IMR-90 (cell line): ENCODE measurements at regions not wholly inside any gene's neighbourhood (a gene's known extent, or its start where the extent isn't known, plus 50 kb on each side); places are given as distances from the start of the nearest gene placed in this dataset.
A peak's percentile ranks its signal among the peaks of the same experiment; 100 is the strongest.

Source experiments
- ATAC-seq: fragments of 200-7000 bp; cut with Tn5 transposase; 2 replicates; pipeline ENCODE4 v1.9.1; 2020; ENCODE audit warnings: low read depth, mild to moderate bottlenecking, moderate library complexity
- BruUV-seq: library from RNA; stranded (reverse); fragments of 400-500 nt; replicated peaks from 2 replicates; lab custom pipeline; 2021; lab: Mats Ljungman, UMichigan
- CTCF ChIA-PET: fragments of 300-600 bp; formaldehyde crosslinking; extraction: SDS; loops from one replicate; lab custom pipeline; 2021; ENCODE audit warnings: antibody characterized with exemption; lab: Yijun Ruan, JAX
- POLR2A ChIA-PET: fragments of 300-600 bp; sonication (Branson Sonifier 250); formaldehyde crosslinking; loops from one replicate; lab custom pipeline; 2022; ENCODE audit warnings: antibody characterized with exemption; ENCODE audit not compliant: unreplicated experiment; lab: Charles Lee
- DNase-seq: peaks from one replicate; pipeline ENCODE4 v3.0.0; 2013
- H2AFZ ChIP-seq: replicated peaks from 2 replicates; pipeline ENCODE3; 2013; ENCODE audit warnings: low read length, mild to moderate bottlenecking; ENCODE audit not compliant: poor library complexity
- H2AK5ac ChIP-seq: 2 replicates; pipeline ENCODE4 v1.6.1; 2013; ENCODE audit warnings: low read depth, low read length, inconsistent platforms
- H2AK9ac ChIP-seq: replicated peaks from 2 replicates; pipeline ENCODE3; 2013; ENCODE audit warnings: mild to moderate bottlenecking, low read depth, low read length, moderate library complexity; ENCODE audit not compliant: poor library complexity
- H2BK120ac ChIP-seq: 2 replicates; pipeline ENCODE4 v1.6.1; 2013; ENCODE audit warnings: low read depth, low read length, inconsistent platforms
- H2BK15ac ChIP-seq: 3 replicates; pipeline ENCODE4 v1.6.1; 2013; ENCODE audit warnings: low read depth, low read length, inconsistent platforms
- H2BK20ac ChIP-seq: 2 replicates; pipeline ENCODE4 v1.6.1; 2013; ENCODE audit warnings: low read depth, mild to moderate bottlenecking, inconsistent platforms, low read length, moderate library complexity
- H2BK5ac ChIP-seq: 2 replicates; pipeline ENCODE4 v1.6.1; 2013; ENCODE audit warnings: mild to moderate bottlenecking, low read depth, low read length, inconsistent platforms; ENCODE audit not compliant: poor library complexity, severe bottlenecking
- H3K14ac ChIP-seq: replicated peaks from 2 replicates; pipeline ENCODE4 v1.6.1; 2013; ENCODE audit warnings: low read depth, low read length, inconsistent platforms
- H3K18ac ChIP-seq: 2 replicates; pipeline ENCODE4 v1.6.1; 2013; ENCODE audit warnings: low read depth, low read length, control low read depth
- H3K23ac ChIP-seq: 2 replicates; pipeline ENCODE4 v1.6.1; 2013; ENCODE audit warnings: low read depth, low read length, inconsistent platforms
- H3K27ac ChIP-seq: 2 replicates; pipeline ENCODE4 v1.5.1; 2013; ENCODE audit warnings: mild to moderate bottlenecking, control low read depth, low read length; ENCODE audit not compliant: insufficient read depth
- H3K27me3 ChIP-seq: 2 replicates; pipeline ENCODE4 v1.6.1; 2013; ENCODE audit warnings: low read length; ENCODE audit not compliant: control insufficient read depth, insufficient read depth
- H3K36me3 ChIP-seq: 2 replicates; pipeline ENCODE4 v1.6.1; 2013; ENCODE audit warnings: low read length, mixed read lengths; ENCODE audit not compliant: control insufficient read depth, insufficient read depth
- H3K4ac ChIP-seq: 2 replicates; pipeline ENCODE4 v1.6.1; 2013; ENCODE audit warnings: low read depth, low read length, inconsistent platforms
- H3K4me1 ChIP-seq: 2 replicates; pipeline ENCODE4 v1.6.1; 2013; ENCODE audit warnings: low read length, mixed read lengths; ENCODE audit not compliant: control insufficient read depth, insufficient read depth
- H3K4me2 ChIP-seq: 2 replicates; pipeline ENCODE4 v1.6.1; 2013; ENCODE audit warnings: low read depth, mild to moderate bottlenecking, control low read depth, low read length, moderate library complexity
- H3K4me3 ChIP-seq: 2 replicates; pipeline ENCODE4 v1.5.1; 2013; ENCODE audit warnings: low read depth, mild to moderate bottlenecking, control low read depth, low read length, moderate library complexity; ENCODE audit not compliant: insufficient read depth
- H3K56ac ChIP-seq: 2 replicates; pipeline ENCODE4 v1.6.1; 2013; ENCODE audit warnings: low read length, inconsistent platforms; ENCODE audit not compliant: insufficient read depth; ENCODE audit errors: extremely low read depth
- H3K79me1 ChIP-seq, 2 experiments: 2 replicates each; pipeline ENCODE4 v1.6.1; 2013; ENCODE audit warnings: low read length in 2 of 2, inconsistent platforms in 1 of 2, low read depth in 1 of 2
- H3K9ac ChIP-seq: 2 replicates; pipeline ENCODE4 v1.6.1; 2013; ENCODE audit warnings: low read depth, low read length, control low read depth
- H3K9me1 ChIP-seq: 2 replicates; pipeline ENCODE4 v1.6.1; 2013; ENCODE audit warnings: low read length, inconsistent platforms; ENCODE audit not compliant: insufficient read depth
- H3K9me3 ChIP-seq: 2 replicates; pipeline ENCODE4 v1.6.1; 2013; ENCODE audit warnings: low read length; ENCODE audit not compliant: control insufficient read depth, insufficient read depth
- H4K20me1 ChIP-seq: 2 replicates; pipeline ENCODE4 v1.6.1; 2013; ENCODE audit warnings: low read length, inconsistent platforms; ENCODE audit not compliant: insufficient read depth
- H4K5ac ChIP-seq: 2 replicates; pipeline ENCODE4 v1.6.1; 2013; ENCODE audit warnings: mild to moderate bottlenecking, low read depth, low read length, control low read depth
- H4K8ac ChIP-seq, 2 experiments: 2 replicates each; pipeline ENCODE4 v1.6.1; 2013; ENCODE audit warnings: low read depth in 2 of 2, low read length in 2 of 2, control low read depth in 1 of 2, inconsistent platforms in 1 of 2
- H4K91ac ChIP-seq: 2 replicates; pipeline ENCODE4 v1.6.1; 2013; ENCODE audit warnings: low read depth, low read length, inconsistent platforms; ENCODE audit not compliant: insufficient read depth
- BHLHE40 ChIP-seq: fragments of 150-350 bp; IDR thresholded peaks from 2 replicates; pipeline ENCODE4 v1.6.1; 2016; ENCODE audit warnings: mild to moderate bottlenecking, low read depth, low read length
- CEBPB ChIP-seq: IDR thresholded peaks from 2 replicates; pipeline ENCODE4 v1.6.1; 2012; ENCODE audit warnings: low read depth, low read length, improper control_type of control experiment
- CHD1 ChIP-seq: IDR thresholded peaks from 2 replicates; pipeline ENCODE4 v1.6.1; 2012; ENCODE audit warnings: low read depth, low read length, improper control_type of control experiment
- CTCF ChIP-seq: conservative IDR thresholded peaks from 2 replicates; pipeline ENCODE4 v1.5.1; 2012; ENCODE audit warnings: mild to moderate bottlenecking, low read depth, low read length, improper control_type of control experiment
- FOS ChIP-seq: fragments of 150-350 bp; IDR thresholded peaks from 2 replicates; pipeline ENCODE4 v1.6.1; 2016; ENCODE audit warnings: low read depth, low read length
- MAFK ChIP-seq: IDR thresholded peaks from 2 replicates; pipeline ENCODE4 v1.6.1; 2012; ENCODE audit warnings: low read depth, low read length, improper control_type of control experiment
- MAZ ChIP-seq: IDR thresholded peaks from 2 replicates; pipeline ENCODE4 v1.6.1; 2012; ENCODE audit warnings: low read depth, mild to moderate bottlenecking, low read length, improper control_type of control experiment, moderate library complexity, borderline replicate concordance
- MXI1 ChIP-seq: IDR thresholded peaks from 2 replicates; pipeline ENCODE4 v1.6.1; 2012; ENCODE audit warnings: low read depth, mild to moderate bottlenecking, low read length, moderate library complexity, borderline replicate concordance
- NFE2L2 ChIP-seq: fragments of 150-350 bp; IDR thresholded peaks from 2 replicates; pipeline ENCODE4 v1.6.1; 2016; ENCODE audit warnings: low read depth, mild to moderate bottlenecking, low read length
- POLR2A ChIP-seq: IDR thresholded peaks from 2 replicates; pipeline ENCODE4 v1.6.1; 2012; ENCODE audit warnings: mild to moderate bottlenecking, low read depth, low read length
- RAD21 ChIP-seq: IDR thresholded peaks from 2 replicates; pipeline ENCODE4 v1.6.1; 2012; ENCODE audit warnings: low read length, improper control_type of control experiment
- RCOR1 ChIP-seq: IDR thresholded peaks from 2 replicates; pipeline ENCODE4 v1.6.1; 2012; ENCODE audit warnings: mild to moderate bottlenecking, low read length, improper control_type of control experiment; ENCODE audit not compliant: insufficient replicate concordance
- RFX5 ChIP-seq: IDR thresholded peaks from 2 replicates; pipeline ENCODE4 v1.8.0; 2012; ENCODE audit warnings: low read depth, mild to moderate bottlenecking, low read length, moderate library complexity
- SMC3 ChIP-seq: fragments of 150-350 bp; IDR thresholded peaks from 2 replicates; pipeline ENCODE4 v1.6.1; 2016; ENCODE audit warnings: low read depth, mild to moderate bottlenecking, antibody characterized with exemption, low read length, moderate library complexity
- WGBS, 2 experiments: methylation state at CpG; one replicate each; pipeline versions ENCODE4 v1.1.5 to v1.1.7; 2013; ENCODE audit warnings: missing lambda C conversion rate in 2 of 2; ENCODE audit not compliant: insufficient read length in 1 of 2; ENCODE audit errors: extremely low coverage in 2 of 2; 5-methylcytosine and 5-hydroxymethylcytosine counted together
- dilution Hi-C: fragments of 300-500 bp; cut with HindIII; formaldehyde crosslinking; loops from one replicate; pipeline ENCODE4 v1.14.3; 2018; ENCODE audit warnings: low sequenced_read_pairs; ENCODE audit not compliant: unreplicated experiment
- in situ Hi-C: fragments of 300-500 bp; cut with MboI; formaldehyde crosslinking; loops from 3 replicates; pipeline ENCODE4 v1.14.3; 2019; ENCODE audit warnings: low sequenced_read_pairs, inconsistent platforms, mixed read lengths
- intact Hi-C: fragments of 100-400 bp; cut with micrococcal nuclease; formaldehyde crosslinking; loops from 2 replicates; pipeline ENCODE4 v1.10.0; 2022
- TF ChIP-seq, protein P1 (sequence below): fragments of 150-350 bp; IDR thresholded peaks from 2 replicates; pipeline ENCODE4 v1.6.1; 2016; ENCODE audit warnings: low read depth, mild to moderate bottlenecking, low read length, moderate library complexity, borderline replicate concordance
- TF ChIP-seq, protein P2 (sequence below): fragments of 150-350 bp; IDR thresholded peaks from 2 replicates; pipeline ENCODE4 v1.6.1; 2017; ENCODE audit warnings: mild to moderate bottlenecking, antibody characterized with exemption, low read length, low read depth

- H3K79me1 ChIP-seq, result peaks cover 0 to 15% of the 10 kb centered on the region in 2 experiments; a peak in 1 of 4 replicates
- no peak overlapping the region; the same call in 1 of the 2 replicates for H2BK120ac ChIP-seq
- no peaks in the 10 kb centered on the region for H3K36me3 ChIP-seq
- H4K5ac ChIP-seq, result no peak overlapping the region
- BruUV-seq, result no TSS peak
- no peak overlapping the region for H2BK5ac ChIP-seq
- H2AFZ ChIP-seq, result no peak overlapping the region
- no peak overlapping the region for H4K8ac ChIP-seq
- no peak for DNase-seq
- H3K4me3 ChIP-seq, result no peak overlapping the region
- dilution Hi-C loops, result no loop called here
- in situ Hi-C loops, result no loop called here
- no peaks in the 10 kb centered on the region for H4K20me1 ChIP-seq
- H3K9ac ChIP-seq, result no peak overlapping the region
- H2BK20ac ChIP-seq, result 0 out of 2 replicates have a peak overlapping the region, but pooled peaks have one; percentile 38
- no peak overlapping the region for H2AK9ac ChIP-seq
- H3K56ac ChIP-seq, result no peak overlapping the region
- H2AK5ac ChIP-seq, result 0 out of 2 replicates have a peak overlapping the region, but pooled peaks have one; percentile 17
- H3K18ac ChIP-seq, result no peak overlapping the region
- H3K9me3 ChIP-seq, result no peaks in the 10 kb centered on the region
- H3K4me1 ChIP-seq, result peaks cover 28% of the 10 kb centered on the region
- ChIA-PET POLR2A (no interaction called here), CTCF (no interaction called here)
- H4K91ac ChIP-seq, result no peak overlapping the region
- 0 out of 2 replicates have a peak overlapping the region, but pooled peaks have one; percentile 15 for H3K4ac ChIP-seq
- intact Hi-C loops, result no loop called here
- ATAC-seq, result no peak
- no peak overlapping the region for H3K23ac ChIP-seq
- 100% methylated on average over 4 of the region's 10 CpGs; no CpG with 5 or more reads in 1 of the 2 experiments for WGBS, 2 experiments
- peaks cover 35% of the 10 kb centered on the region for H3K9me1 ChIP-seq
- H3K27me3 ChIP-seq, result no peaks in the 10 kb centered on the region
- H2BK15ac ChIP-seq, result no peak overlapping the region; the same call in 2 of the 3 replicates
- no peak overlapping the region for H3K14ac ChIP-seq
- H3K4me2 ChIP-seq, result no peak overlapping the region
- TF ChIP-seq, protein P1, sequence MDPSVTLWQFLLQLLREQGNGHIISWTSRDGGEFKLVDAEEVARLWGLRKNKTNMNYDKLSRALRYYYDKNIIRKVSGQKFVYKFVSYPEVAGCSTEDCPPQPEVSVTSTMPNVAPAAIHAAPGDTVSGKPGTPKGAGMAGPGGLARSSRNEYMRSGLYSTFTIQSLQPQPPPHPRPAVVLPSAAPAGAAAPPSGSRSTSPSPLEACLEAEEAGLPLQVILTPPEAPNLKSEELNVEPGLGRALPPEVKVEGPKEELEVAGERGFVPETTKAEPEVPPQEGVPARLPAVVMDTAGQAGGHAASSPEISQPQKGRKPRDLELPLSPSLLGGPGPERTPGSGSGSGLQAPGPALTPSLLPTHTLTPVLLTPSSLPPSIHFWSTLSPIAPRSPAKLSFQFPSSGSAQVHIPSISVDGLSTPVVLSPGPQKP, result no peak
- TF ChIP-seq RFX5 (no peak), FOS (no peak), MAFK (no peak), POLR2A (no peak), CEBPB (no peak), BHLHE40 (no peak), MXI1 (no peak), RCOR1 (no peak), CTCF (no peak), MAZ (no peak), NFE2L2 (no peak), SMC3 (no peak), RAD21 (no peak), CHD1 (no peak)
- TF ChIP-seq, protein P2, sequence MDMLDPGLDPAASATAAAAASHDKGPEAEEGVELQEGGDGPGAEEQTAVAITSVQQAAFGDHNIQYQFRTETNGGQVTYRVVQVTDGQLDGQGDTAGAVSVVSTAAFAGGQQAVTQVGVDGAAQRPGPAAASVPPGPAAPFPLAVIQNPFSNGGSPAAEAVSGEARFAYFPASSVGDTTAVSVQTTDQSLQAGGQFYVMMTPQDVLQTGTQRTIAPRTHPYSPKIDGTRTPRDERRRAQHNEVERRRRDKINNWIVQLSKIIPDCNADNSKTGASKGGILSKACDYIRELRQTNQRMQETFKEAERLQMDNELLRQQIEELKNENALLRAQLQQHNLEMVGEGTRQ, result no peak
- no peak overlapping the region for H3K27ac ChIP-seq
These were observed 218.6 kb downstream of the RPS24 start for GRCh38 chr10:78252286-78252685.
